HFF-Myc (cell line): ENCODE measurements at regions not wholly inside any gene's neighbourhood (a gene's known extent, or its start where the extent isn't known, plus 50 kb on each side); places are given as distances from the start of the nearest gene placed in this dataset.

Experiments used
- DNase-seq: peaks from one replicate; pipeline ENCODE4 v3.0.0-alpha.2; 2011; ENCODE audit warnings: low read depth; ENCODE audit errors: extremely low read depth
- H3K4me3 ChIP-seq: replicated peaks from 2 replicates; pipeline ENCODE4 v1.5.1; 2011; ENCODE audit warnings: low read depth, mild to moderate bottlenecking, control low read depth, low read length
- TF ChIP-seq, protein P1 (sequence below): IDR thresholded peaks from 2 replicates; pipeline ENCODE4 v1.5.1; 2012; ENCODE audit warnings: mild to moderate bottlenecking, low read depth, low read length, control low read depth; ENCODE audit errors: missing control alignments

DNA sequence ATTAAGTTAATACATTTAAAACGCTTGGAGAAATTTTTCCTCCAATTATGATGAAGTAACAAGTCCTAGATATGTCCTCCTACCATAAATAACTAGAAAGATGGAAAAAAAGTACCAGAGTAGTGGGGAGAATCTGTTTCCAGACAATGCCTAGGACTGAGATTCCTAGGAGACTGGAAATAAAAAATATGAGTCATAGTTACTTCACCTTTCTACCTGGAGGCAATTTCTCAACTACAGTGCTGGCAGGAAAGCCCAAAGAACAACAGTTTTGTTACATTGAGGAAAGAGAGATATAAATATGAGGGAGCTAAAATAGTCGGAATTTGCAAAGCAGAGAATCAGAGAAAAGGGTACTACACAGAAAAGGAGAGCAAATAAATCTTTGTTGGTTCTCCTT is 202.1 kb upstream of the ARHGAP42 start:
- no peak for DNase-seq
- H3K4me3 ChIP-seq: no peak overlapping the region
- TF ChIP-seq, protein P1, sequence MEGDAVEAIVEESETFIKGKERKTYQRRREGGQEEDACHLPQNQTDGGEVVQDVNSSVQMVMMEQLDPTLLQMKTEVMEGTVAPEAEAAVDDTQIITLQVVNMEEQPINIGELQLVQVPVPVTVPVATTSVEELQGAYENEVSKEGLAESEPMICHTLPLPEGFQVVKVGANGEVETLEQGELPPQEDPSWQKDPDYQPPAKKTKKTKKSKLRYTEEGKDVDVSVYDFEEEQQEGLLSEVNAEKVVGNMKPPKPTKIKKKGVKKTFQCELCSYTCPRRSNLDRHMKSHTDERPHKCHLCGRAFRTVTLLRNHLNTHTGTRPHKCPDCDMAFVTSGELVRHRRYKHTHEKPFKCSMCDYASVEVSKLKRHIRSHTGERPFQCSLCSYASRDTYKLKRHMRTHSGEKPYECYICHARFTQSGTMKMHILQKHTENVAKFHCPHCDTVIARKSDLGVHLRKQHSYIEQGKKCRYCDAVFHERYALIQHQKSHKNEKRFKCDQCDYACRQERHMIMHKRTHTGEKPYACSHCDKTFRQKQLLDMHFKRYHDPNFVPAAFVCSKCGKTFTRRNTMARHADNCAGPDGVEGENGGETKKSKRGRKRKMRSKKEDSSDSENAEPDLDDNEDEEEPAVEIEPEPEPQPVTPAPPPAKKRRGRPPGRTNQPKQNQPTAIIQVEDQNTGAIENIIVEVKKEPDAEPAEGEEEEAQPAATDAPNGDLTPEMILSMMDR: no peak

DNA sequence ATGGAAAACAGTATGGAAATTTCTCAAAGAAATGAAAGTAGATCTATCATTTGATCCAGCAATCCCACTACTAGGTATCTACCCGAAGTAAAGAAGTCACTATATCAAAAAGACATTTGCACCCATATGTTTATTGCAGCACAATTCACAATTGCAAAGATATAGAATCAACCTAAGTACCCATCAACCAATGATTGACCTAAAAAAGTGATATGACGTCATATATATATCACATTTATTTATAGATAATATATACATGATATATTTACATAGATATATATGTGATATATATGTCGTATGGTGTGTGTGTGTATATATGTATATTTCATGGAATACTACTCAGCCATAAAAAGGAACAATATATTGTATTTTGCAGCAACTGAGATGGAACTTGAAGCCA is 188.3 kb upstream of the ARHGAP42 start:
- TF ChIP-seq, protein P1: no peak
- H3K4me3 ChIP-seq: no peak overlapping the region
- no peak for DNase-seq

DNA sequence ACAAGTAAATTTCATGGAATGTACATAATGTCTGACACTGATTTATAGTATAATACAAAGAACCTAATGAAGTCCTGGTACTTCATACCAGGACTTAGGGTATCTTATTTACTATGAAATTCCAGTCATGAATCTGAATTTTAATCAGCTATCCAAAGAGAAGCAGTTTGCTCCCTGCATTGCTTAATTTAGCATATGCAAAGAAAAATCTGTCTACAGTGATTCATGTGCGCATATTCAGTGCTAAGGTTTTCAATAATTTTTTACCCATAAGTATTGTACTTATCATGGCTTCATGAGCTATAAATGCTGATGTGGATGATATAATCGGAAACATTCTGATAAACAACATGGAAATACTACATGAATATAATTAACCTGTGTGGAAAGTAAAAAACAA is 185.6 kb upstream of the ARHGAP42 start:
- TF ChIP-seq, protein P1: no peak
- no peak overlapping the region for H3K4me3 ChIP-seq
- DNase-seq: no peak

DNA sequence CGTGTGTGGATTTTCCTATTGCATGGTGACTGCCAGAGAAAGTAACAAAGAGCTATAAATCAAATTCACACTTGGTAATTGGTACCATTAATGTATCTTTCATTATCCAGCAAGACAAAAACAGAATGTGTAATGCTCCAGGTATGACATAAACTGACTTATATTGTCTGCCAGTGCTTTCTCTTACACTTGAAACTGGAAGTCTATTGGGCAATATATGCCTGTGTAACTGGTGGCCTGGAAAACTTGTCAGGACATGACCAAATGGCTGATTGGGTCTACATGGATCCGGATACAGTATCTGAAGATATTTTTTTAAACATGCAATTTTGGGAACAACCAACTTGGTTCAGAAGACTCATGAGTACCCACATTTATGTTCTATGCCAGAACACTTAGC is 174.6 kb upstream of the ARHGAP42 start:
- TF ChIP-seq, protein P1: no peak
- no peak overlapping the region for H3K4me3 ChIP-seq
- DNase-seq: no peak

DNA sequence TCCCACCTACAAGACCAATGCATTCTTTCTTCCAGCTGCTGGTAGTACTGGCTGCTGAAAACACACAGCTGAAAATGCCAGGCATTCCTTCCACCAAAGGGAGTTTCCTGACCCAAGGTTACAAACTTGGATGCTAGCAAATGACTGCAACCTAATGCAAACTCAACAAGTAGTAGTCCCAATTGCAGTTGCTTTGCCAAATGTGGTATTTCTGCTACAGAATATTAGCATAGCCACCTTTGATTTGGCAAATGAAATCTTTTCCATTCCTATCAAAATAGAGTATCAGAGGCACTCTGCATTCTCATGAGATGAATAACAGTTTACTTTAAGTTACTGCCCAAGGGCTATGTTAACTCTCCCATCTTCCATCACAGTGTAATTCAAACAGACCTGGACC is 172.0 kb upstream of the ARHGAP42 start:
- TF ChIP-seq, protein P1: no peak
- no peak overlapping the region for H3K4me3 ChIP-seq
- no peak for DNase-seq

DNA sequence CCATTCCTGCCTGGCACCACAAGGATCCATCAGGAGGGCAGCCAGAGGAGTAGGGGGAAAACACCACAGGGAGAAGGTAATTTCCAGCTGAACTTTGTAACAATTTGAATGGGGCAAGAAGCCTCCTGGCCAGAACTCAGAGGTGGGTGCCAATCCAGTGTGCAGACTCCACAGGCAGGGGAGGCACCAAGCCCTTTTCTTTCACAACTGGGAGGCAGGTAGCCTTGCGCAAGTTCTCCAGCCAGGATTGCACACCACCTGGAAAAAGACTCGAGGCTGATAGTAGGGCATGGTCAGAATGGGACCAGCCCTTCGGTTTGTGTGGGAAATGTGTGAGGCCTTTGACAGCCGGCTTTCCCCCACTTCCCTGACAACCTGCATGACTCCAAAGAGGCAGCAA is 161.9 kb upstream of the ARHGAP42 start:
- no peak overlapping the region for H3K4me3 ChIP-seq
- no peak for DNase-seq
- TF ChIP-seq, protein P1: no peak

DNA sequence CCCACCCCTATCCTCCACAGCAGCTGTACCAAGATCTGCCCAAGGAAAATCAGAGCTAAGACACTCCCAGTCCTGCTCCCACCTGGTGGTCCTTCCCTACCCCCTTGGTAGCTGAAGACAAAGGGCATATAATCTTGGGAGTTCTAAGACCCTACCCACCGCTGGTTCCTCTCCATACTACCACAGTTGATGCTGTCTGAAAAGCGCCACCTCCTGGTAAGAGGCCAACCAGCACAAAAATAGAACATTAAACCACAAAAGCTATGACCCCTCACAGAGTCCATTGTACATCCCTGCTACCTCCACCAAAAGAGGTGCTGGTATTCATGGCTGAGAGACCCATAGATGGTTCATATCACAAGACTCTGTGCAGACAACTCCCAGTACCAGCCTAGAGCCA is 161.5 kb upstream of the ARHGAP42 start:
- DNase-seq: no peak
- H3K4me3 ChIP-seq: no peak overlapping the region
- TF ChIP-seq, protein P1: peak; percentile 26
